ENCODE measurements at regions not wholly inside any gene's neighbourhood (a gene's known extent, or its start where the extent isn't known, plus 50 kb on each side); places are given as distances from the start of the nearest gene placed in this dataset.

GRCh38 chr12:60240891-60241290, 645.1 kb downstream of the SLC16A7 start:
- ChIA-PET CTCF (no interaction called here), POLR2A (no interaction called here)
- TF ChIP-seq ZNF140 (tag by site-specific recombination; IDR thresholded peaks at IDR 0.05) = no peak
- no peak for TF ChIP-seq ZNF549 (tag by site-specific recombination; IDR thresholded peaks at IDR 0.05)
- TF ChIP-seq GFI1B (tag by site-specific recombination; IDR thresholded peaks at IDR 0.05) = no peak
- no peak for TF ChIP-seq PRDM4 (tag by site-specific recombination; IDR thresholded peaks at IDR 0.05)
- TF ChIP-seq YY2 (tag by site-specific recombination; IDR thresholded peaks at IDR 0.05) = no peak
- no peak for TF ChIP-seq ZNF561 (tag by site-specific recombination; IDR thresholded peaks at IDR 0.05; ENCODE audit: borderline replicate concordance)
- TF ChIP-seq KLF8 (tag by site-specific recombination; IDR thresholded peaks at IDR 0.05) = no peak
- TF ChIP-seq ZNF23 (tag by site-specific recombination; IDR thresholded peaks at IDR 0.05; ENCODE audit: borderline replicate concordance) = no peak
- no peak for TF ChIP-seq ZNF202 (tag by site-specific recombination; IDR thresholded peaks at IDR 0.05; ENCODE audit: borderline replicate concordance)
- TF ChIP-seq ZNF2 (tag by site-specific recombination; IDR thresholded peaks at IDR 0.05) = no peak
- TF ChIP-seq ZNF529 (tag by site-specific recombination; IDR thresholded peaks at IDR 0.05; ENCODE audit: insufficient replicate concordance) = no peak
- TF ChIP-seq ZNF175 (tag by site-specific recombination; IDR thresholded peaks at IDR 0.05) = no peak
- no peak for TF ChIP-seq PRDM6 (tag by site-specific recombination; IDR thresholded peaks at IDR 0.05)
- no peak for TF ChIP-seq SP3 (tag by site-specific recombination; IDR thresholded peaks at IDR 0.05)
- TF ChIP-seq ZBTB48 (tag by site-specific recombination; IDR thresholded peaks at IDR 0.05) = no peak
- TF ChIP-seq ZNF530 (tag by site-specific recombination; IDR thresholded peaks at IDR 0.05; ENCODE audit: low read depth) = no peak
- TF ChIP-seq ZNF18 (tag by site-specific recombination; IDR thresholded peaks at IDR 0.05) = no peak
- no peaks in the 10 kb centered on the region for H3K36me3 ChIP-seq (ENCODE audit: control insufficient read depth in 2 of 2, insufficient read depth in 1 of 2, low read length in 2 of 2)
- no peaks in the 10 kb centered on the region for H3K9me3 ChIP-seq (ENCODE audit: control insufficient read depth, insufficient read depth, low read depth, low read length)
- no peak overlapping the region for H3K27ac ChIP-seq (ENCODE audit: extremely low read depth, low read depth, low read length)
- H3K4me1 ChIP-seq (ENCODE audit: control insufficient read depth, insufficient read depth, low read length) = no peaks in the 10 kb centered on the region
- no peak overlapping the region for H3K4me3 ChIP-seq (ENCODE audit: low read depth, low read length)

GRCh38 chr12:60251091-60251490, 655.3 kb downstream of the SLC16A7 start:
- no peak overlapping the region for H3K4me3 ChIP-seq (ENCODE audit: low read depth, low read length)
- no peak overlapping the region for H3K27ac ChIP-seq (ENCODE audit: extremely low read depth, low read depth, low read length)
- CTCF ChIA-PET = no interaction called here
- POLR2A ChIA-PET = no interaction called here
- no peaks in the 10 kb centered on the region for H3K9me3 ChIP-seq (ENCODE audit: control insufficient read depth, insufficient read depth, low read depth, low read length)
- H3K4me1 ChIP-seq (ENCODE audit: control insufficient read depth, insufficient read depth, low read length) = no peaks in the 10 kb centered on the region
- no peaks in the 10 kb centered on the region for H3K36me3 ChIP-seq (ENCODE audit: control insufficient read depth in 2 of 2, insufficient read depth in 1 of 2, low read length in 2 of 2)
- TF ChIP-seq ATF2 (tag by site-specific recombination; IDR thresholded peaks at IDR 0.05; ENCODE audit: low read depth) (no peak), ZNF843 (tag by site-specific recombination; IDR thresholded peaks at IDR 0.05) (no peak), HOXA7 (CRISPR knock-in tag; IDR thresholded peaks at IDR 0.05; ENCODE audit: borderline replicate concordance) (no peak), RBAK (tag by site-specific recombination; IDR thresholded peaks at IDR 0.05) (no peak), ZFP37 (tag by site-specific recombination; IDR thresholded peaks at IDR 0.05) (no peak), INSM2 (tag by site-specific recombination; IDR thresholded peaks at IDR 0.05) (no peak), WT1 (tag by site-specific recombination; IDR thresholded peaks at IDR 0.05) (no peak)

Measured in HEK293 (cell line).